ENCODE measurements at regions not wholly inside any gene's neighbourhood (a gene's known extent, or its start where the extent isn't known, plus 50 kb on each side); places are given as distances from the start of the nearest gene placed in this dataset.

- H3F3A ChIP-seq (ENCODE audit: insufficient read depth, low read length) = no peaks in the 10 kb centered on the region
- no peaks in the 10 kb centered on the region for H3K36me3 ChIP-seq (ENCODE audit: insufficient read depth, low read length)
- TF ChIP-seq, protein P1, sequence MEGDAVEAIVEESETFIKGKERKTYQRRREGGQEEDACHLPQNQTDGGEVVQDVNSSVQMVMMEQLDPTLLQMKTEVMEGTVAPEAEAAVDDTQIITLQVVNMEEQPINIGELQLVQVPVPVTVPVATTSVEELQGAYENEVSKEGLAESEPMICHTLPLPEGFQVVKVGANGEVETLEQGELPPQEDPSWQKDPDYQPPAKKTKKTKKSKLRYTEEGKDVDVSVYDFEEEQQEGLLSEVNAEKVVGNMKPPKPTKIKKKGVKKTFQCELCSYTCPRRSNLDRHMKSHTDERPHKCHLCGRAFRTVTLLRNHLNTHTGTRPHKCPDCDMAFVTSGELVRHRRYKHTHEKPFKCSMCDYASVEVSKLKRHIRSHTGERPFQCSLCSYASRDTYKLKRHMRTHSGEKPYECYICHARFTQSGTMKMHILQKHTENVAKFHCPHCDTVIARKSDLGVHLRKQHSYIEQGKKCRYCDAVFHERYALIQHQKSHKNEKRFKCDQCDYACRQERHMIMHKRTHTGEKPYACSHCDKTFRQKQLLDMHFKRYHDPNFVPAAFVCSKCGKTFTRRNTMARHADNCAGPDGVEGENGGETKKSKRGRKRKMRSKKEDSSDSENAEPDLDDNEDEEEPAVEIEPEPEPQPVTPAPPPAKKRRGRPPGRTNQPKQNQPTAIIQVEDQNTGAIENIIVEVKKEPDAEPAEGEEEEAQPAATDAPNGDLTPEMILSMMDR (IDR thresholded peaks at IDR 0.05; ENCODE audit: low read length) = no peak
- no peak for TF ChIP-seq EZH2 (IDR thresholded peaks at IDR 0.05; ENCODE audit: borderline replicate concordance, low read length)
- no peak overlapping the region for H3K4me3 ChIP-seq (ENCODE audit: low read depth, low read length, poor library complexity, severe bottlenecking)
- H3K27ac ChIP-seq (ENCODE audit: low read depth, low read length, poor library complexity, severe bottlenecking) = no peak overlapping the region
- H3K79me2 ChIP-seq (ENCODE audit: insufficient read depth, low read length) = no peaks in the 10 kb centered on the region
- peaks cover 14% of the 10 kb centered on the region for H3K4me1 ChIP-seq (ENCODE audit: insufficient read depth, low read length, severe bottlenecking)
- no peak overlapping the region for H2AFZ ChIP-seq (ENCODE audit: low read length)
- H3K9me2 ChIP-seq (ENCODE audit: low read depth, low read length) = no peaks in the 10 kb centered on the region
- no peaks in the 10 kb centered on the region for H3K27me3 ChIP-seq (ENCODE audit: insufficient read depth, low read length)
- no peak overlapping the region for H3K4me2 ChIP-seq (ENCODE audit: low read length)
- no peaks in the 10 kb centered on the region for H3K9me3 ChIP-seq (ENCODE audit: low read length)
- H3K9ac ChIP-seq (ENCODE audit: low read length) = no peak overlapping the region
- H4K20me1 ChIP-seq (ENCODE audit: insufficient read depth, low read length) = no peaks in the 10 kb centered on the region
These were observed 53.6 kb upstream of the EPCAM start for GRCh38 chr2:47315475-47315874.

DNA sequence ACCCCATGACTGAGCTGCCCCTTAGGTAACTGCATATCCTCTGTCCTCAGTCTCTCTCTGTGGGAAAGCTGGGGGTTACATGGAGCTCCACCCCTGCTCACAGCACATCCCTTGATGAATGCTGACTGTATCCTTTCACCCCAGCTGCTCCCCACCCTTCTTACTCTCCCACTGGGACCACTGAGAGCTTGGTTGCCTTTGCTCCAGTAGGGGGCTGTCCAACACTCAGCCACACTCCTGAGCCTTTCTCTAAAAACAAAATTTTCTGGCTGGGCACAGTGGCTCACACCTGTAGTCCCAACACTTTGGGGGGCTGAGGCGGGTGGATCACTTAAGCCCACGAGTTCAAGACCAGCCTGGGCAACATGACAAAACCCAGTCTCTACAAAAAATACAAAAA, 55.4 kb upstream of the EPCAM start:
- H3K79me2 ChIP-seq (ENCODE audit: insufficient read depth, low read length) = no peaks in the 10 kb centered on the region
- no peaks in the 10 kb centered on the region for H3K9me2 ChIP-seq (ENCODE audit: low read depth, low read length)
- no peaks in the 10 kb centered on the region for H3K9me3 ChIP-seq (ENCODE audit: low read length)
- no peak overlapping the region for H3K4me2 ChIP-seq (ENCODE audit: low read length)
- H3K27ac ChIP-seq (ENCODE audit: low read depth, low read length, poor library complexity, severe bottlenecking) = peak overlapping the region; percentile 23
- H3K4me1 ChIP-seq (ENCODE audit: insufficient read depth, low read length, severe bottlenecking) = peaks cover 28% of the 10 kb centered on the region
- no peak overlapping the region for H2AFZ ChIP-seq (ENCODE audit: low read length)
- TF ChIP-seq, protein P1 (IDR thresholded peaks at IDR 0.05; ENCODE audit: low read length) = peak; percentile 48
- TF ChIP-seq EZH2 (IDR thresholded peaks at IDR 0.05; ENCODE audit: borderline replicate concordance, low read length) = no peak
- H4K20me1 ChIP-seq (ENCODE audit: insufficient read depth, low read length) = no peaks in the 10 kb centered on the region
- no peaks in the 10 kb centered on the region for H3F3A ChIP-seq (ENCODE audit: insufficient read depth, low read length)
- no peaks in the 10 kb centered on the region for H3K36me3 ChIP-seq (ENCODE audit: insufficient read depth, low read length)
- H3K9ac ChIP-seq (ENCODE audit: low read length) = no peak overlapping the region
- no peak overlapping the region for H3K4me3 ChIP-seq (ENCODE audit: low read depth, low read length, poor library complexity, severe bottlenecking)
- H3K27me3 ChIP-seq (ENCODE audit: insufficient read depth, low read length) = no peaks in the 10 kb centered on the region

- Histone ChIP-seq H3K9me3 (ENCODE audit: low read length) (no peaks in the 10 kb centered on the region), H3K27me3 (ENCODE audit: insufficient read depth, low read length) (no peaks in the 10 kb centered on the region), H3K9ac (ENCODE audit: low read length) (no peak overlapping the region), H3K4me2 (ENCODE audit: low read length) (no peak overlapping the region), H3K9me2 (ENCODE audit: low read depth, low read length) (no peaks in the 10 kb centered on the region), H2AFZ (ENCODE audit: low read length) (no peak overlapping the region), H3K79me2 (ENCODE audit: insufficient read depth, low read length) (no peaks in the 10 kb centered on the region), H3K36me3 (ENCODE audit: insufficient read depth, low read length) (no peaks in the 10 kb centered on the region), H3F3A (ENCODE audit: insufficient read depth, low read length) (no peaks in the 10 kb centered on the region), H4K20me1 (ENCODE audit: insufficient read depth, low read length) (no peaks in the 10 kb centered on the region), H3K4me3 (ENCODE audit: low read depth, low read length, poor library complexity, severe bottlenecking) (no peak overlapping the region), H3K4me1 (ENCODE audit: insufficient read depth, low read length, severe bottlenecking) (peaks cover 30% of the 10 kb centered on the region), H3K27ac (ENCODE audit: low read depth, low read length, poor library complexity, severe bottlenecking) (peak overlapping the region; percentile 96)
- TF ChIP-seq, protein P1 (IDR thresholded peaks at IDR 0.05; ENCODE audit: low read length) = no peak
- TF ChIP-seq EZH2 (IDR thresholded peaks at IDR 0.05; ENCODE audit: borderline replicate concordance, low read length) = no peak
These were observed 55.9 kb upstream of the EPCAM start for GRCh38 chr2:47313141-47313691.
